Breast epithelium (tissue), 4 donors: ENCODE measurements at regions not wholly inside any gene's neighbourhood (a gene's known extent, or its start where the extent isn't known, plus 50 kb on each side); places are given as distances from the start of the nearest gene placed in this dataset.

Source experiments
- DNase-seq, 2 donors: peaks; one replicate each; pipeline ENCODE4 v3.0.0-alpha.2; 2019; ENCODE audit warnings: low spot score in 2 of 2
- H3K27ac ChIP-seq, 2 donors: fragments of 200-600 bp; sonication (generic) in 1 of 2; one replicate each; pipeline ENCODE4 v1.5.1; 2016 to 2019; ENCODE audit warnings: mild to moderate bottlenecking in 1 of 2
- H3K27me3 ChIP-seq, 2 donors: fragments of 200-600 bp; sonication (generic) in 1 of 2; one replicate each; pipeline versions ENCODE4 v1.5.1 to v1.6.0; 2017 to 2019; ENCODE audit warnings: control low read depth in 1 of 2, mild to moderate bottlenecking in 1 of 2
- H3K36me3 ChIP-seq: fragments of 200-600 bp; one replicate; pipeline ENCODE4 v1.5.1; 2019
- H3K4me1 ChIP-seq, 2 donors: fragments of 200-600 bp; sonication (generic); one replicate each; pipeline ENCODE4 v1.5.1; 2016 to 2019; ENCODE audit warnings: control low read depth in 1 of 2
- H3K4me3 ChIP-seq, 3 donors: fragments of 200-600 bp; sonication (generic); 1 replicate in 2 of 3; 2 replicates in 1 of 3; pipeline ENCODE4 v1.5.1; 2016 to 2019; ENCODE audit warnings: mild to moderate bottlenecking in 3 of 3, moderate library complexity in 2 of 3
- H3K9me3 ChIP-seq, 2 donors: fragments of 200-600 bp; sonication (generic) in 1 of 2; one replicate each; pipeline ENCODE4 v1.5.1; 2016 to 2019; ENCODE audit warnings: control low read depth in 1 of 2
- CTCF ChIP-seq, 3 donors: fragments of 450-650 bp; IDR thresholded peaks; one replicate each; pipeline ENCODE4 v1.5.1; 2016 to 2017; ENCODE audit warnings: antibody characterized with exemption in 3 of 3, mild to moderate bottlenecking in 3 of 3, moderate library complexity in 3 of 3
- POLR2A ChIP-seq: fragments of 450-650 bp; IDR thresholded peaks from one replicate; pipeline ENCODE4 v1.6.1; 2016; ENCODE audit warnings: antibody characterized with exemption, mild to moderate bottlenecking, moderate library complexity
- POLR2AphosphoS5 ChIP-seq, 3 donors: sonication (generic); formaldehyde crosslinking; IDR thresholded peaks; one replicate each; pipeline ENCODE4 v1.6.1; 2017; ENCODE audit warnings: antibody characterized with exemption in 3 of 3
- intact Hi-C: fragments of 100-400 bp; cut with DNase I; formaldehyde crosslinking; loops from one replicate; pipeline ENCODE4 v1.15.1; 2023; ENCODE audit warnings: low total_unique reads

GRCh38 chr4:135575041-135575440, 1373.5 kb upstream of the PABPC4L start:
- no peak for DNase-seq
- no peak overlapping the region for H3K27ac ChIP-seq
- intact Hi-C loops, result no loop called here
- no peaks in the 10 kb centered on the region for H3K4me1 ChIP-seq
- no peak for TF ChIP-seq POLR2A
- no peak for TF ChIP-seq CTCF (IDR thresholded peaks at IDR 0.05)
- no peak for TF ChIP-seq POLR2AphosphoS5 (IDR thresholded peaks at IDR 0.05)
- H3K4me3 ChIP-seq, result no peak overlapping the region
- no peaks in the 10 kb centered on the region for H3K36me3 ChIP-seq
- no peaks in the 10 kb centered on the region for H3K9me3 ChIP-seq
- H3K27me3 ChIP-seq, result no peaks in the 10 kb centered on the region

GRCh38 chr4:135573251-135573650, 1371.7 kb upstream of the PABPC4L start:
- no peaks in the 10 kb centered on the region for H3K36me3 ChIP-seq
- intact Hi-C loops, result no loop called here
- no peaks in the 10 kb centered on the region for H3K27me3 ChIP-seq
- H3K27ac ChIP-seq, result no peak overlapping the region
- no peak for TF ChIP-seq CTCF (IDR thresholded peaks at IDR 0.05)
- TF ChIP-seq POLR2A, result no peak
- TF ChIP-seq POLR2AphosphoS5 (IDR thresholded peaks at IDR 0.05), result no peak
- no peak overlapping the region for H3K4me3 ChIP-seq
- DNase-seq, result no peak
- no peaks in the 10 kb centered on the region for H3K4me1 ChIP-seq
- no peaks in the 10 kb centered on the region for H3K9me3 ChIP-seq

GRCh38 chr4:135564090-135564489, 1362.5 kb upstream of the PABPC4L start:
- intact Hi-C loops, result no loop called here
- Histone ChIP-seq H3K27me3 (no peaks in the 10 kb centered on the region), H3K36me3 (no peaks in the 10 kb centered on the region), H3K9me3 (no peaks in the 10 kb centered on the region), H3K4me3 (no peak overlapping the region), H3K4me1 (no peaks in the 10 kb centered on the region), H3K27ac (no peak overlapping the region)
- no peak for DNase-seq
- no peak for TF ChIP-seq CTCF (IDR thresholded peaks at IDR 0.05)
- no peak for TF ChIP-seq POLR2AphosphoS5 (IDR thresholded peaks at IDR 0.05)
- no peak for TF ChIP-seq POLR2A

GRCh38 chr4:135553213-135553612, 1351.6 kb upstream of the PABPC4L start:
- Histone ChIP-seq H3K27me3 (no peaks in the 10 kb centered on the region), H3K27ac (no peak overlapping the region), H3K36me3 (no peaks in the 10 kb centered on the region), H3K4me1 (no peaks in the 10 kb centered on the region), H3K9me3 (no peaks in the 10 kb centered on the region), H3K4me3 (no peak overlapping the region)
- intact Hi-C loops, result no loop called here
- DNase-seq, result no peak
- TF ChIP-seq POLR2A (no peak), CTCF (IDR thresholded peaks at IDR 0.05) (no peak)

- H3K36me3 ChIP-seq, result no peaks in the 10 kb centered on the region
- intact Hi-C loops, result no loop called here
- no peaks in the 10 kb centered on the region for H3K27me3 ChIP-seq
- H3K9me3 ChIP-seq, result no peaks in the 10 kb centered on the region
- DNase-seq, result no peak
- TF ChIP-seq POLR2A, result no peak
- H3K4me3 ChIP-seq, result no peak overlapping the region
- H3K27ac ChIP-seq, result no peak overlapping the region
- H3K4me1 ChIP-seq, result no peaks in the 10 kb centered on the region
Measured at GRCh38 chr4:135552131-135552530, 1350.5 kb upstream of the PABPC4L start.

- Histone ChIP-seq H3K36me3 (no peaks in the 10 kb centered on the region), H3K9me3 (no peaks in the 10 kb centered on the region), H3K4me1 (no peaks in the 10 kb centered on the region), H3K4me3 (no peak overlapping the region), H3K27me3 (no peaks in the 10 kb centered on the region), H3K27ac (no peak overlapping the region)
- intact Hi-C loops, result no loop called here
- no peak for DNase-seq
- TF ChIP-seq POLR2AphosphoS5 (IDR thresholded peaks at IDR 0.05) (no peak), POLR2A (no peak), CTCF (IDR thresholded peaks at IDR 0.05) (no peak)
Measured at GRCh38 chr4:135548711-135549110, 1347.1 kb upstream of the PABPC4L start.
